GM21447 (cell line): ENCODE measurements at regions not wholly inside any gene's neighbourhood (a gene's known extent, or its start where the extent isn't known, plus 50 kb on each side); places are given as distances from the start of the nearest gene placed in this dataset.
"Not testable (repeated sequence)": the region's sequence is repeated elsewhere in the genome, so short reads cannot be mapped to it uniquely, and the experiment has no call there.

Experiments
- ATAC-seq: cut with Tn5 transposase; IDR thresholded peaks from one replicate; pipeline ENCODE4 v1.9.1; 2021; ENCODE audit not compliant: unreplicated experiment

DNA sequence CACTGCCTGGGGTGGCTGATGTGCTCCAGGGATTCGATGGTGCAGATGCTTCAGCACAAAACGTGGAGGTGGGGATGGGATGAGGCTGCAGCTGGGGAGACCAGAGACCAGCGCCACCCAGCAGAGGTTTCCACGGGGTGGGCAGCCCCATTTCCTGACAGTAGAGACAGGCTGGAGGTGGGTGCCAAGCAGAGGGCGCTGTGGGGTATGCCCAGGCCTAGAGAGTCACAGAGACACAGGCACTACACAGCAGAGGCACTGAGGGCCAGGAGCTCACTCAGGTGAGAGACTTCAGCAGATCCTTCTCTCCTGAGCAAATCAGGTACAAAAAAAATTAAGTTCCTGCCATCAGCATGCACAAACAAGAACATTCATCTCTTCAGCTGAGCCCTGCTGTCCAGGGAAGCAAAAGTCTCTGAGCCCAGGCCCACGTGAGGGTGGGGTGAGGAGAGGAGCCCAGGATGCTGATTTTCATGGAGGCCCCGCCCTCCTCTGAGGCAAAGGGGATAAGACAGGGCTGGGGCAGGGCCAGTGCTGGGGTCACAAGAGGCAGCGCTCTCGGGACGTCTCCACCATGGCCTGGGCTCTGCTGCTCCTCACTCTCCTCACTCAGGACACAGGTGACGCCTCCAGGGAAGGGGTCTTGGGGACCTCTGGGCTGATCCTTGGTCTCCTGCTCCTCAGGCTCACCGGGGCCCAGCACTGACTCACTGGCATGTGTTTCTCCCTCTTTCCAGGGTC lies 53.1 kb downstream of the GGTLC2 start:
- no peak for ATAC-seq

DNA sequence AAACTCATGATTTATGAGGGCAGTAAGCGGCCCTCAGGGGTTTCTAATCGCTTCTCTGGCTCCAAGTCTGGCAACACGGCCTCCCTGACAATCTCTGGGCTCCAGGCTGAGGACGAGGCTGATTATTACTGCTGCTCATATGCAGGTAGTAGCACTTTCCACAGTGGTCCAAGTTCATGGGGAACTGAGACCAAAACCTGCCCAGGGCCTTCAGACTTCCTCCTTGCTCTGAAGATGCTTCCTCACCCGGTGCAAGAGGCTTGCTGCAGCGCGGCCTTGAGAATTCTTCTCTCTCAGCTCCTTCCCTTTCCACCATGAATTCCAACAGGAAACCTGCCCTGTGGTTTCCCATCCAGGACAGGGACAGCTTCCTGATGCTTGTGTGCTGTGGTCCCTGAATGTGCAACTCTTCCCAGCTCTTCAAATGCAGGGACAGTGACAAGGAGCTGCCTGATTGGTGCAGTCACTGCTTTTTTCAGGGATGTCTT lies 53.9 kb downstream of the GGTLC2 start:
- ATAC-seq: no peak

GRCh38 chr22:22700631-22701030 lies 56.2 kb downstream of the GGTLC2 start:
- ATAC-seq: no peak

DNA sequence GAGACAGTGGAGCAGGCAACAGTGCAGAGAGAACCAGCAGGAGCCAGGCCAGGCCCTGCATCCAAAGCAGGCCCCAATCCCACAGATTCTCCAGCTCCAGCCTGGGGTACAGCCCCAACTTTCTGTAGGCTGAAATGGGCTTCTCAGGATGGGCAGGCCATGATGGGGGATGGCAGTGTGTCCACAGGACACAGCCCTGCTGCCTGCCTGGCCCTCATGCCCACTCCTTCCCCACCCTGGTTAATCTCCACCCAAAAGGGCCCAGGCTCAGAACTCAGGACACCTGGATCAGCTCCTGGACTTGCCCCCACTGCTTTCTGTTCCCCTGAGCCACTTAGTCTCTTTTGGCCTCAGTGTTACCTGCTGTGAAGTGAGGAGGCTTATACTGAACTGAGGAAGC lies 57.1 kb downstream of the GGTLC2 start:
- not testable (repeated sequence) for ATAC-seq

- no peak for ATAC-seq
Measured at GRCh38 chr22:22702237-22703202, 58.1 kb downstream of the GGTLC2 start.

- no peak for ATAC-seq
Measured at GRCh38 chr22:22703203-22703570, 58.8 kb downstream of the GGTLC2 start.

GRCh38 chr22:22703715-22704114 lies 59.3 kb downstream of the GGTLC2 start:
- no peak for ATAC-seq

DNA sequence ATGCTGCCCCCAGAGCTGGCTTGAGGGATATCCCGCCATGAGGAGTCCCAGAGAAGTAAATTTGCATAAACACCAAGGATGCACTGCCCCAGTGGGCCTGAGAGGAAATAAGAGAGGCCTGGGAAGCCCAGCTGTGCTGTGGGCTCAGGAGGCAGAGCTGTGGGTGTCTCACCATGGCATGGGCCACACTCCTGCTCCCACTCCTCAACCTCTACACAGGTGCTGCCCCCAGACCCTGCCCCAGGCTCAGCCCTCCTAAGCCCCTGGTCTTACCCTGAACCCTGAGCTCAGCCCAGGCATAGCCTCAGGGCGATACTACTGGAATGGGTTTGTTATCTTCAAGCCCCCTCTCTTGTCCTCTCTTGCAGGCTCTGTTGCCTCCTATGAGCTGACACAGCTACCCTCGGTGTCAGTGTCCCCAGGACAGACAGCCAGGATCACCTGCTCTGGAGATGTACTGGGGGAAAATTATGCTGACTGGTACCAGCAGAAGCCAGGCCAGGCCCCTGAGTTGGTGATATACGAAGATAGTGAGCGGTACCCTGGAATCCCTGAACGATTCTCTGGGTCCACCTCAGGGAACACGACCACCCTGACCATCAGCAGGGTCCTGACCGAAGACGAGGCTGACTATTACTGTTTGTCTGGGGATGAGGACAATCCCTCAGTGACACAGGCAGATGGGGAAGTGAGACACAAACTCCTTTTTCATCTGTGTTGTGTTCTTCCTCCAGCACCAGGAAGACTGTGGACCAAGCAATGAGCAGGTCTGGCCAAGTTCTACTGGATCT lies 59.9 kb downstream of the GGTLC2 start:
- no peak for ATAC-seq

- no peak for ATAC-seq
Measured at GRCh38 chr22:22705328-22706100, 61.1 kb downstream of the GGTLC2 start.

- ATAC-seq: no peak
Measured at GRCh38 chr22:22706253-22706915, 62.0 kb downstream of the GGTLC2 start.

DNA sequence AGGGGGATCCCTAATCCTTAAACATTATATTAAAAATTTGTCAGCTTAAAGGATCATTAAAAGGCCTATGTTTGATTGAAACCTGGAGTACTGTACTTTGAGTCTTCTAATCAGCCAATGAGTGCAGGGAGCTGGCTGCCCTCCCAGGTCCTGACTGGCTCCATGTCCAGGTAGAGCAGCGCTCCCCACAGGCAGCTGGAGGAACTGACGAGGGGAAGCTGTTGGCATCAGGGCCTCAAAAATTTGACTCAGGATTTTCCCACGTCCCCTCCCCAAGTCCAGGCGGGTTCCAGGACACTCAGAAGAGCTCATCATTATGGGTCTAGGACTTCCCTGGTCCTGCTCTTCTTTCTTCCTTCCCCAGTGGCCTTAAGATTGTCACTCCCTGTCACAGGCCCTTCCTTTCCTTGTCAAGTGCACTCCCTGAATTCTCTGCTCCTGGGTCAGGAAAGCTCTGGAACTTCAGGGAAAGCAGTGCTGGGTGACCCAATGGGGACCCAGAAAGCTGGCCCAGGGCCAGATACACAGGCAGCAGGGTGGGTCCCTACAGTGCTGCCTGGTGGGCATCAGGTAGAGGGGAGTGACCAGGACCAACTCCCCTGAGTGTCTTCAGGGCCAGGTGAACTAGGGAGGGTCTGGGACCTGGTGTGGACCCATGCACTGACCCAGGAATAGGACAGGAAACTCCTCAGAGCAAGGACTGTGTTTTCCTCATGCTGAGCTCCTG lies 65.5 kb downstream of the GGTLC2 start:
- no peak for ATAC-seq

DNA sequence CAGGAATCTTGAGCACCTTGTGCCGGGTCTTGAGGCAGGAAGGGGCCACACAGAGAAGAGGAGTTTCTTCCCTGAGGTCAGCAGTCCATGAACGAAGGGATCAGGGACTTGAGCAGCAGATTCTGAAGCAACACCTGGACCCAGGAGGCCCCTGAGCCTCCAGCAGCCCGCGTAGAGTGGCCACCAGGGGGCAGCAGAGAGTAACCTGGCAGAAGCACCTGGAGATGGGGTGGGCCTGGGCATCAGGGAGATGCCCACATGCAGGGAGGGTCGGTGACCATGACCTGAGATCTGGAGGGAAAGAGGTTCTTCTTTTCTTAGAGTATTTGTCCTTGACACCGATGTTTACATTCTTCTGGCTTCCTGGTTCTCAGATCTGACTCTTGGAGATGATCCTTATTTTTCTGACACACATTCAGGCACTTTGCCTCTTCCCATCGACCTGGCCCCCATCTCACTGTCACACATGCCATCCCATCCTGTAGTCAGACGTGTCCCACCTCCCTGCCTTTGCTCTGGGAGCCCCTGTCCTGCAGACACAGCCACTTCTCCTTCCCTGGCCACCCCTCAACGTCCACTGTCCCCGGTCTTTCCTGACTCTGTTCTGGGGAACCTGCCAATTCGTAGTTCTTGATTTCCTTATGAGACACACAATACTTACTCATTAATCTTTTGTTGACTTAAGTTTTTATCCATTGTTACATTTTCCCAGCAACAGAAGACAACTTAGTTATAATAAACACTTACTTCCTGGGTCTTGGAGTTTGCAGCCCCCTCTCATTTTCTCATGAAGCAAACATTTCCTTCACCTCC lies 66.5 kb downstream of the GGTLC2 start:
- no peak for ATAC-seq

- no peak for ATAC-seq
Measured at GRCh38 chr22:22711532-22711913, 67.1 kb downstream of the GGTLC2 start.

DNA sequence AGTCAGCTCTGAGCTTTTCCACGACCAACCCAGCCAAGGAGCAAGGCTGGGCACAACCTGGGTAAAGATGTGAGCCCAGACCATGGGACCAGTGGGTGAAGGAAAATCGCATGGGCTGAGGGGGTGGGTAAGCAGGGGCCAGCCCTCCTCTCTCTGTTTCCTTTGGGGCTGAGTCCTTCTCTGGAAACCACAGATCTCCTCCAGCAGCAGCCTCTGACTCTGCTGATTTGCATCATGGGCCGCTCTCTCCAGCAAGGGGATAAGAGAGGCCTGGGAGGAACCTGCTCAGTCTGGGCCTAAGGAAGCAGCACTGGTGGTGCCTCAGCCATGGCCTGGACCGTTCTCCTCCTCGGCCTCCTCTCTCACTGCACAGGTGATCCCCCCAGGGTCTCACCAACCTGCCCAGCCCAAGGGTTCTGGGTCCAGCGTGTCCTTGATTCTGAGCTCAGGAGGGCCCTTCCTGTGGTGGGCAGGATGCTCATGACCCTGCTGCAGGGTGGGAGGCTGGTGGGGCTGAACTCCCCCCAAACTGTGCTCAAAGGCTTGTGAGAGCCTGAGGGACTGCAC lies 67.8 kb downstream of the GGTLC2 start:
- ATAC-seq: no peak

DNA sequence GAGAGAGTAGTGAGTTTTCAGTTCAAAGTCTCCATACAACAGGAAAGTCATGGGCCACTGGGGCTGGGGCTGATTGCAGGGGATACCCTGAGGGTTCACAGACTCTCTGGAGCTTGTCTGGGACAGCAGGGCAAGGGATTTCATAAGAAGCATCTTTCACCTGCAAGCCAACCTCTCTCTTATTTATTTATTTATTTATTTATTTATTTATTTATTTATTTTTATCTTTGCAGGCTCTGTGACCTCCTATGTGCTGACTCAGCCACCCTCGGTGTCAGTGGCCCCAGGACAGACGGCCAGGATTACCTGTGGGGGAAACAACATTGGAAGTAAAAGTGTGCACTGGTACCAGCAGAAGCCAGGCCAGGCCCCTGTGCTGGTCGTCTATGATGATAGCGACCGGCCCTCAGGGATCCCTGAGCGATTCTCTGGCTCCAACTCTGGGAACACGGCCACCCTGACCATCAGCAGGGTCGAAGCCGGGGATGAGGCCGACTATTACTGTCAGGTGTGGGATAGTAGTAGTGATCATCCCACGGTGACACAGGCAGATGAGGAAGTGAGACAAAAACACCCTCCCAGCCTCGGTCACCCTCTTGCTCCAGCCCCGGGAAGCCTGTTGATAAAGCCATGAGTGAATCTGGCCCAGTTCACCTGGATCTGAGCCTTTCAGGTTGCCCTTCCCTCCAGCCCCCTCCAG lies 68.4 kb downstream of the GGTLC2 start:
- ATAC-seq: no peak

- no peak for ATAC-seq
Measured at GRCh38 chr22:22713416-22713815, 69.0 kb downstream of the GGTLC2 start.

DNA sequence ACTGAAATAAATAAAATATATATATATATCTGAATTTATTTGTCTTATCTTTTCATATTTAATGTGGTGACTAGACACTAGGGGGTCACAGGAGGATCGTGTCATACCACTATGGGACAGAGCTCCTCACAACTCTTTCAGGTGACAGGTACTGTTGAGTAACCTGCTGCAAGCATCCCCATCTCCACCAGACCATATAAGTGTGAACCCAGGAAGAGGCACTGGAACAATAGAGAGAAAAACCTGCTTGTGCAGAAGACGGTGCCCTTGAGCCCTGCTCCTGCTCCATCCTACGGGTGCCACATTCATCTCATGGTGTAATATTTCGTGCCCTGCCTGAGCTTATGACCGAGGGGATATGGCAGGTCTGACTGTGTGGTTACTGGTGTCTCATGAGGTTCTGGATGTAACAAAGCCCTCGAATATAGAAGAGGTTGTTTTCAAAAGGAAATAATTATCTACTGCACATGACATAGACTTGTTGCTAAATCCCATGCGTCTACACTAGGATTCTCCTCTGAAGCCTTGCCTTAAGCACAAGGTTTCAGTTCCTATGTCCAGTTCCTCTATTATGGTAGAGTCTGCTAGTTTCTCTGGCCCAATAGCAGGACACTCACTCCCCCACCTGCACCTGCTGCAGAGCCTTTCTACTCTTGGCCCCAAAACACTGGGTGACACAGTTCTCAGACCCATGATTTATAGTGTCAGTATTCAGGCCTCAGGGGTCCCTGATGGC lies 70.4 kb downstream of the GGTLC2 start:
- peak; percentile 67 for ATAC-seq
